GM10266 (cell line): ENCODE measurements at regions not wholly inside any gene's neighbourhood (a gene's known extent, or its start where the extent isn't known, plus 50 kb on each side); places are given as distances from the start of the nearest gene placed in this dataset.

ENCODE experiments used
- DNase-seq: peaks from one replicate; pipeline ENCODE4 v3.0.0; 2012; ENCODE audit errors: extremely low spot score
- TF ChIP-seq, protein P1 (sequence below): IDR thresholded peaks from 2 replicates; pipeline ENCODE4 v1.5.1; 2012; ENCODE audit warnings: mild to moderate bottlenecking, low read depth; ENCODE audit not compliant: control insufficient read depth, insufficient read depth; ENCODE audit errors: missing control alignments

DNA sequence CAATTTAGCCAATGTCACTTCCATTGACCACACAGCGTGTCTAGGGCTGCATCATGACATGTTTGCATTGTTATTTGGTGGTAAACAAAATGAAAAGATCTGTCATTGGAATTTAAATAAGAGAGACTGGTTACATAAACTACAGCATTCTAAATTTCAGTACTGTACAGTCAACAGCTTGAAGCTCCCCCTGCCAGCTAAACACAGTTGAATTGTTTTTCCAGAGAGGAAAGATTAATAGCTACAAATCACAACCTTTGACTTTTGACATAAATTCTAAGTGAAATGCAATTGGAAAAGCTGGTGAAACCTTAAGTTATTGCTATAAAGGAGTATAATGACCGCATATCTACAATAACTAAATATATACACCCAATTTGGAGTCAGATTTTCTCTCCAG is 1600.0 kb upstream of the ACVR2A start:
- DNase-seq = no peak
- TF ChIP-seq, protein P1, sequence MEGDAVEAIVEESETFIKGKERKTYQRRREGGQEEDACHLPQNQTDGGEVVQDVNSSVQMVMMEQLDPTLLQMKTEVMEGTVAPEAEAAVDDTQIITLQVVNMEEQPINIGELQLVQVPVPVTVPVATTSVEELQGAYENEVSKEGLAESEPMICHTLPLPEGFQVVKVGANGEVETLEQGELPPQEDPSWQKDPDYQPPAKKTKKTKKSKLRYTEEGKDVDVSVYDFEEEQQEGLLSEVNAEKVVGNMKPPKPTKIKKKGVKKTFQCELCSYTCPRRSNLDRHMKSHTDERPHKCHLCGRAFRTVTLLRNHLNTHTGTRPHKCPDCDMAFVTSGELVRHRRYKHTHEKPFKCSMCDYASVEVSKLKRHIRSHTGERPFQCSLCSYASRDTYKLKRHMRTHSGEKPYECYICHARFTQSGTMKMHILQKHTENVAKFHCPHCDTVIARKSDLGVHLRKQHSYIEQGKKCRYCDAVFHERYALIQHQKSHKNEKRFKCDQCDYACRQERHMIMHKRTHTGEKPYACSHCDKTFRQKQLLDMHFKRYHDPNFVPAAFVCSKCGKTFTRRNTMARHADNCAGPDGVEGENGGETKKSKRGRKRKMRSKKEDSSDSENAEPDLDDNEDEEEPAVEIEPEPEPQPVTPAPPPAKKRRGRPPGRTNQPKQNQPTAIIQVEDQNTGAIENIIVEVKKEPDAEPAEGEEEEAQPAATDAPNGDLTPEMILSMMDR = no peak

DNA sequence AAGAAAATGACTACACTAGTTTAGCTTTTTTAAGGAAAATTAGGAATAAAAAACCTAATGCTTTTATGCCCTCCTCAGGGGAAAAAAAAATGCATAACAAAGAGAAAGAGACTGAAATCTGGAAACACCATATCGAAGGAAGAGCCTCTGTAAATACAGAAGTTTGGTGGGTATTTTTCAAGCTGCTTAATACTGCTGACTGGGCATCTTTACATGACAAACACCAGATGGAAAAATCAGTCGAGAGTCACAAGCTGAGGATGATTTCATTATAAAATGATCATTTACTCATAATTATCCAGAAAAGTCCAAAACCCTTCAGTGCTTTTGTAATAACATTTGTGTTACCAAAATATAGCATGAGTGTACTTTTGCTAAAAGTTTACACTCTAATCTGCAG is 1600.7 kb upstream of the ACVR2A start:
- DNase-seq = no peak
- TF ChIP-seq, protein P1 = no peak

DNA sequence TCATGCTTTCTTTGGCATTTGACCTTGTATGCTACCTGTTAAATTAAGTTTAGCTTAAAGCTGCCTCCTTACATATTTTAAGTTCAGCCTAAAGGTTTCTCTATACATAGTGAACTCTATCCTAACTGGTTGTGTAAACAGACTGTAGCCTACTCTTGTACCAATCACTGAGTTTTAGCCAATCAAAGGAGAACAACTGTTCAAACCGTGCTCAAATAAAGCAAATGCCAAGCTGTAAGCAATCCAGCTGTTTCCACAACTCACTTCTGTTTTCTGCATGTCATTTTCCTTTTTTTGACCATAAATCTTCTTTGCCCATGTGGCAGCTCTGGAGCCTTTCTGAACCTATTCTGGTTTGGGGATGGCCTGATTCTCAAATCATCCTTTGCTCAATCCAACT is 1603.8 kb upstream of the ACVR2A start:
- DNase-seq = no peak

DNA sequence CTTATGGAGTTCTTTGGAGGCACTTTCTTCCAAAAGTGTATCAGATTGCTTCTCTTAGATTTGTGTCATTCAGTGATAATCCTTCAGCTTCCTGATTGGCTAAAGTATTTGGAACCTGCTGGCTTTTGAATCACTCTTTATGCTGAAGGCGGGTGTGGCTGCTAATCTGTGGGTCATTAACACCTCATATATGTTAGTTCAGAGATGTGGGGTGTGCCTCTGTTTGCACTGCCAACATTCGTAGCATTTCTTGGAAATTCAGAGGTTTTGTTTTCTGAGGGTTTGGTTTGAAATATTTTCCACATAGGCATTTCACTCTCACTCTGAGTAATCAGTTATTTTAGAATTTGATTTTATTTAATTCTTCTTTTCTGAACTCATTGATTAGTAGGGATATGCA is 1604.4 kb upstream of the ACVR2A start:
- DNase-seq = no peak
- TF ChIP-seq, protein P1 = no peak

More for the DNA sequence above, 1603.8 kb upstream of the ACVR2A start:
- TF ChIP-seq, protein P1 = no peak

- no peak for DNase-seq
- TF ChIP-seq, protein P1 = no peak
These were observed 1605.3 kb upstream of the ACVR2A start for GRCh38 chr2:146239392-146240135.

DNA sequence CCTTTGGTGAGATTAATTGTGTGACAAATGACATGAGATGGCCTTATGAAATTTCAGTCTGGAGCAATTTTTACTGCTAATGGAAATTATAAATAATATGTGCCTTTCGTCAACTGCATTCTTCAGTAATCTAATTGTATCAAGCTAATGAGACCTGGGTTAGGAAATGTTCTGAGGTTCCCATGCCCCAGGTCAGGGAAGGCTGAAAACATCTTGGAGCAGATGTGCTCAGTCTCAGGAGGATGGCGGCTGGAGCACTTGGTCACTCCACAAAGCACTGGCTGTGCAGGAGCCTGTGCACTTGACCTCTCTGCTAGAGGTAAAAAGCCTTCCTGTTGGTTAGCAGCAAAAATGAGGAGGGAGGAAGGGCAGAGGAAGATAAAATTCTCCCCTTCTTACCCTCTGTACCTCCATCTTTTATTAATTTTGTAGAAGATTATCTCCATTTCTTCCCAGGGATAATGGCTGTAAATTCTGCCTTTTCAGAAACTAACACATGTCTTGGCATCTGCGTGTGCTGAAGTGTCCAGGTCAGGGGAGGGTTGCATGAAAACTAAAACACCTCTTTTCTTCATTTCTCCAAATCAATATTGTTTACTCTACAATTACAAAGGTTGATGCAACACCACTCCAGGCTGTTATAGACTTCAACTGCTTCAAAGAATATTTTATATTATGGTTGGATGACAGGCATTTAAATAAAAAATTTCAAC is 1606.4 kb upstream of the ACVR2A start:
- TF ChIP-seq, protein P1 = no peak
- DNase-seq = no peak

DNA sequence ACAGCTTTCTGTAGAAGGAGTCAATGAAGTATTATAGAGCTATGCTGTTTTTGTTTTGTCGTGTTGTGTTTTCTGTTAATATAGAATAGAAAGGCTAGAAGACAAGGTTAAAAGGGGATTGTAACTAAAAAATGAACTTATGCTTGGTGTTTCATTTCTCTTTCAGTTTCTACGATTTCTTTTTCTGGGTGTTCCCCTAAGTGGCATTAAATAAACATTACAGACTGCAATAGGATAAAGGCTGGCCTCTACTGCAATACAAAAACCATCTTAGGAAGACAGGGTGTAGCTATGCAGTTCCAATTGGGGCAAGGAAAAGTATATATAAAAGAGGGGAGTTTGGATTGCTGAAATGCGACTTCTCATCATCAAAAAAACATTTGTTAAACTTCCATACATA is 1609.7 kb upstream of the ACVR2A start:
- TF ChIP-seq, protein P1 = no peak

More for the DNA sequence above, 1609.7 kb upstream of the ACVR2A start:
- DNase-seq = no peak
